Subcutaneous abdominal adipose tissue (tissue), 5 donors: ENCODE measurements at regions not wholly inside any gene's neighbourhood (a gene's known extent, or its start where the extent isn't known, plus 50 kb on each side); places are given as distances from the start of the nearest gene placed in this dataset.

Experiments
- H3K27ac ChIP-seq: one replicate; pipeline ENCODE4 v1.7.0; 2013; ENCODE audit warnings: low read depth, mild to moderate bottlenecking, inconsistent platforms, low read length, moderate library complexity
- H3K27me3 ChIP-seq, 5 donors: one replicate each; pipeline ENCODE4 v1.7.0; 2013; ENCODE audit warnings: low read length in 5 of 5, inconsistent platforms in 1 of 5; ENCODE audit not compliant: control insufficient read depth in 5 of 5, insufficient read depth in 4 of 5
- H3K36me3 ChIP-seq, 5 donors: one replicate each; pipeline ENCODE4 v1.7.0; 2013; ENCODE audit warnings: low read length in 5 of 5; ENCODE audit not compliant: control insufficient read depth in 5 of 5, insufficient read depth in 5 of 5
- H3K4me1 ChIP-seq, 5 donors: one replicate each; pipeline ENCODE4 v1.7.0; 2013; ENCODE audit warnings: low read length in 5 of 5, mild to moderate bottlenecking in 3 of 5, moderate library complexity in 1 of 5; ENCODE audit not compliant: control insufficient read depth in 5 of 5, insufficient read depth in 5 of 5
- H3K4me3 ChIP-seq, 5 donors: one replicate each; pipeline ENCODE4 v1.7.0; 2013; ENCODE audit warnings: low read length in 5 of 5, low read depth in 1 of 5
- H3K9ac ChIP-seq, 5 donors: one replicate each; pipeline ENCODE4 v1.7.0; 2013; ENCODE audit warnings: low read length in 5 of 5, mild to moderate bottlenecking in 4 of 5, moderate library complexity in 3 of 5
- H3K9me3 ChIP-seq, 5 donors: one replicate each; pipeline ENCODE4 v1.7.0; 2013; ENCODE audit warnings: low read length in 5 of 5; ENCODE audit not compliant: control insufficient read depth in 5 of 5
- donor health status: healthy.
- donor health status: healthy.
- donor health status: healthy.
- donor health status: healthy.
- donor health status: healthy.

- Histone ChIP-seq H3K9me3 (no peaks in the 10 kb centered on the region), H3K27me3 (peaks cover 9 to 21% (median 11%) of the 10 kb centered on the region in 5 donors), H3K4me3 (no peak overlapping the region), H3K9ac (no peak overlapping the region), H3K4me1 (peaks cover 0 to under 1% (median 0%) of the 10 kb centered on the region in 5 donors), H3K36me3 (no peaks in the 10 kb centered on the region), H3K27ac (no peak overlapping the region)
Measured at GRCh38 chr1:10909697-10910680, 102.5 kb upstream of the TARDBP start.

GRCh38 chr1:10910681-10911489 lies 101.6 kb upstream of the TARDBP start:
- Histone ChIP-seq H3K4me1 (no peaks in the 10 kb centered on the region), H3K27ac (no peak overlapping the region), H3K36me3 (no peaks in the 10 kb centered on the region), H3K27me3 (peaks cover 8 to 20% (median 14%) of the 10 kb centered on the region in 5 donors), H3K9me3 (no peaks in the 10 kb centered on the region), H3K9ac (no peak overlapping the region), H3K4me3 (no peak overlapping the region)

DNA sequence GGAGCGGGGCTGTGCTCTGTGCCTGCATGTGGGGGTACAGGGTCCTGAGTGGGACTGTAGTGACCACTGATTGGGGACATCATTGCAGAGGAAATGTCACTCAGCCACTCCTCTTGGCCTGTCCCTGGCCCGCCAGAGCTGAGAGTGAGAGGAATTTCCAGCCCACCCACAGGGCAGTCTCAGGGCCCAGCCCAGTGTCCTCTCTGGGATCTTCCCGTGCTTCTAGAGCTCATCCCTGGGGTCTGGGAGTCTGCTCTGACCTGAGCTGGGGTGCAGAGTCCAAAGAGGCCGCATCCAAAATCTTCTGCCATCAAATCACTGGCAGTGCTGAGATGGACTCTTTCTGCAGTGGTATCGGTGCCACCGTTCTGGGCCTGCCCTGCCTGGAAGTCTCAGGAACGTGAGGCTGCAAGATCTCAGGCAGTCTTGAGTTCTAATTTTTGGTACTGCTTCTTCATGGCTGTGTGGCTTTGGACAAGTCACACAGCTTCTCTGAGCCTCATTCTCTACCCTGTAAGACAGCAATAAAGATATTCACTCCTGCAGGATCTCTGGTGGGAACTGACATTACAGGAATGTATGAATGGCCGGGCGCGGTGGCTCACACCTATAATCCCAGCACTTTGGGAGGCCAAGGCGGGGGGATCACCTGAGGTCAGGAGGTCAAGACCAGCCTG lies 100.8 kb upstream of the TARDBP start:
- H3K9ac ChIP-seq, result no peak overlapping the region
- no peaks in the 10 kb centered on the region for H3K36me3 ChIP-seq
- peaks cover 8 to 19% (median 15%) of the 10 kb centered on the region in 5 donors for H3K27me3 ChIP-seq
- H3K4me3 ChIP-seq, result no peak overlapping the region
- no peaks in the 10 kb centered on the region for H3K4me1 ChIP-seq
- no peaks in the 10 kb centered on the region for H3K9me3 ChIP-seq
- H3K27ac ChIP-seq, result no peak overlapping the region

DNA sequence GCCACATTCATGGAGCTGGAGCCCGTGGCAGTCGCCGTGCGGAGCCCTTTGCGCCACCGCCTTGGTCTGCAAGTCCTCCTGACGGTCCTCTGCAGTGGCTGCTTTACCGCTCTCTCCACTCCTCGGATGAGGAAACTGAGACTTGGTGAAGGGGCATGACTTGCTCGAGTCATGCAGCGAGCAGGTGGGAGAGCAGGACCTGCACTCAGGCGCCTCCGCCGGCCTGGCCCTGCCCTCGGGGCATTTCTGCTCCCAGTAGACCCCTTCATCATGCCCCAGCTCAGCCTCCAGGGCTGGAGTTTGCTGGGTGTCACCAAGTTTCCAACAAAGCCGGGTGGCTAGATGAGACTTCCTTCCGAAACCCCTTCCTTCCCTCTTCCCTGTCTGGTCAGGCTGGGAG lies 100.0 kb upstream of the TARDBP start:
- no peak overlapping the region for H3K4me3 ChIP-seq
- no peak overlapping the region for H3K27ac ChIP-seq
- H3K36me3 ChIP-seq, result no peaks in the 10 kb centered on the region
- no peak overlapping the region for H3K9ac ChIP-seq
- H3K9me3 ChIP-seq, result no peaks in the 10 kb centered on the region
- H3K27me3 ChIP-seq, result peaks cover 9 to 18% (median 12%) of the 10 kb centered on the region in 5 donors
- H3K4me1 ChIP-seq, result no peaks in the 10 kb centered on the region

GRCh38 chr1:10914056-10914455 lies 98.4 kb upstream of the TARDBP start:
- H3K9ac ChIP-seq, result no peak overlapping the region
- H3K4me1 ChIP-seq, result peaks cover 0 to 3% (median 0%) of the 10 kb centered on the region in 5 donors
- no peaks in the 10 kb centered on the region for H3K9me3 ChIP-seq
- H3K4me3 ChIP-seq, result no peak overlapping the region
- no peak overlapping the region for H3K27ac ChIP-seq
- no peaks in the 10 kb centered on the region for H3K36me3 ChIP-seq
- H3K27me3 ChIP-seq, result peaks cover 9 to 18% (median 11%) of the 10 kb centered on the region in 5 donors

DNA sequence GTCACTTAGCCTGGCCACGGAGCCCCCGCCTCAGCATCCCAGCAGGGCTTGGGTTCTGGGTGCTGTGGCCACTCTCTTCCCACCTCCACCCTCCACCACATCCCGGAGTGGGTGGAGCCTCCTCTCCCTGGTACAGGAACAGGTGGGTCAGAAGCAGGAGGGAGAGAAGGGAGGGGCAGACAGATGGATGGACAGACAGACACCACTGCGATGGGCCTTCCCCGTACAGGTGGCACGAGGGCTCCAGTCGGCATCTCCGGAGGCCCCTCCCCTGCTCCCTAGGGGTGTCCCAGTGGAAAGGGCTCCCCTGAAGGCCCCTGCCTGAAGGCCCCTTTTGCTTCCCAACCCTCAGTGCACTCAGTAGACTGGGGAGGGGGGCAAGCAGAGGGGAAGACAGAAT lies 96.9 kb upstream of the TARDBP start:
- Histone ChIP-seq H3K4me3 (no peak overlapping the region), H3K27me3 (peaks cover 4 to 23% (median 16%) of the 10 kb centered on the region in 5 donors), H3K27ac (no peak overlapping the region), H3K9me3 (no peaks in the 10 kb centered on the region), H3K4me1 (peaks cover 0 to 3% (median 0%) of the 10 kb centered on the region in 5 donors), H3K36me3 (no peaks in the 10 kb centered on the region), H3K9ac (no peak overlapping the region)

GRCh38 chr1:10916311-10916710 lies 96.1 kb upstream of the TARDBP start:
- Histone ChIP-seq H3K4me3 (no peak overlapping the region), H3K9me3 (no peaks in the 10 kb centered on the region), H3K4me1 (peaks cover 0 to 3% (median 0%) of the 10 kb centered on the region in 5 donors), H3K27me3 (peaks cover 4 to 28% (median 18%) of the 10 kb centered on the region in 5 donors), H3K9ac (no peak overlapping the region), H3K36me3 (no peaks in the 10 kb centered on the region), H3K27ac (no peak overlapping the region)

- Histone ChIP-seq H3K4me3 (no peak overlapping the region), H3K27ac (no peak overlapping the region), H3K9me3 (no peaks in the 10 kb centered on the region), H3K27me3 (peaks cover 4 to 28% (median 18%) of the 10 kb centered on the region in 5 donors), H3K4me1 (peaks cover 0 to 3% (median 0%) of the 10 kb centered on the region in 5 donors), H3K9ac (no peak overlapping the region), H3K36me3 (no peaks in the 10 kb centered on the region)
Measured at GRCh38 chr1:10916991-10917390, 95.5 kb upstream of the TARDBP start.

DNA sequence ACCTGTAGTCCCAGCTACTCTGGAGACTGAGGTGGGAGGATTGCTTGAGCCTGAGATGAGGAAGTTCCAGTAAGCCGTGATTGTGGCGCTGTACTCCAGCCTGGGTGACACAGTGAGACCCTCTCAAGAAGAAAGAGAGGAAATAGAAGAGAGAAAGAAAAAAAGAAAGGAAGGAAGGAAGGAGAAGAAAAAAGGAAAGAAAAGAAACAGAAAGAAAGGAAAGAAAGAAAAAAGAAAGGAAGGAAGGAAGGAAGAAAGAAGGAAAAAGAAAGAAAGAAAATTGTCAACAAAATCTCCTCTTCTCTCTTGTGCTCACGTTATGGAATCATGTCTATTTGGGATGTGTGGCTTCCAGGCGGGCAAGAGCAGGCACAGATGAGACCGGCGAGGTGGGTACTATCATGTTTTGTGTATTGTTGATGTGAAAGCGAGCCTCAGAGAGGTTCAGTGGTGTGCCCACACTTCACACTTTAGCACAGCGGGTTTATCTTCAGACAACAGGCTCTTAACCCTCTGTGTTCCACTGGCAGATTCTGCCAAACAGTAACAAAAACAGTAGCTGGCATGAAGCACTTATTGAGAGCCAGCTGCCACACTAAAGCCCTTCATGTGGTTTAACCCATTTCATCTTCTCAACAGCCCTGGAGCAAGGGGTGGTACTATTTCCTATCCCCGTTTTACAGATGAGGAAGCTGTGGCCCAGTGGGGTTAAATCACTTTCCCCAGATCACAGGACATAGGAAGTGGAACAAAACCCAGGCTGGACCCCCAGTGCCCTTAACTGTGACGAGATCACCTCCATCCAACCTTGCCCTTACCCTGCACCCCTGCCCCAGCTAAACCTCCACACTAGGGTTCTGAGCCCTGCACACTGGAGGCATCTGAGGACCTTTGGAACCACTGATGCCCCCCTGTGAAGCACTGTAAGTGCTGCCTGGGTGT lies 94.7 kb upstream of the TARDBP start:
- H3K27ac ChIP-seq, result no peak overlapping the region
- H3K36me3 ChIP-seq, result no peaks in the 10 kb centered on the region
- H3K4me3 ChIP-seq, result no peak overlapping the region
- no peak overlapping the region for H3K9ac ChIP-seq
- H3K27me3 ChIP-seq, result peaks cover 4 to 28% (median 18%) of the 10 kb centered on the region in 5 donors
- no peaks in the 10 kb centered on the region for H3K9me3 ChIP-seq
- peaks cover 0 to 3% (median 0%) of the 10 kb centered on the region in 5 donors for H3K4me1 ChIP-seq
